IPS DF 19.7 (cell line): ENCODE measurements at regions not wholly inside any gene's neighbourhood (a gene's known extent, or its start where the extent isn't known, plus 50 kb on each side); places are given as distances from the start of the nearest gene placed in this dataset.

ENCODE experiments used
- DNase-seq: peaks from one replicate; pipeline ENCODE4 v3.0.0-alpha.2; 2013; ENCODE audit warnings: low read depth, low spot score

GRCh38 chr7:67414858-67415257 lies 418.2 kb downstream of the TYW1 start:
- DNase-seq, result no peak

- DNase-seq, result no peak
Measured at GRCh38 chr7:67422601-67423000, 426.0 kb downstream of the TYW1 start.

DNA sequence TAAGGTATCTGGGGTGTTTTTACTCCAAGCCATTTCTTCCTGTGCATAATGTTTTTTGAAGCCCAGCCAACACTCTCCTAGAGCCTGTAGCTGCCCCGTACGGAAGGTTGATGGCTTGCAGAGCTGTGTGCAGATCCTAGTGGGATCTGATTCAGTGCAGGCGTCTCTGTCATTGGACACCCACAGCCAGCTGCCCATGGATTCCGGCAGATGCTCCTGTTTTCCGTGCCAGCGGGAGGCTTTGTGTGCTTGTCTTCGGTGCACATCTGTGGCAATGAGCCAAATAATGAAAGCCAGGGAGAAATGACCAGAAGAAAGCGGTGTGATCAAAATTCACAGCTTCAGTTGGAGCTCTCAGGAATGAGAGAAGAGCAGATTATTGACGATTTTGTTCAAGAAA lies 426.4 kb downstream of the TYW1 start:
- DNase-seq, result no peak

- DNase-seq, result no peak
Measured at GRCh38 chr7:67426654-67427053, 430.0 kb downstream of the TYW1 start.

- no peak for DNase-seq
Measured at GRCh38 chr7:67429735-67430134, 433.1 kb downstream of the TYW1 start.

DNA sequence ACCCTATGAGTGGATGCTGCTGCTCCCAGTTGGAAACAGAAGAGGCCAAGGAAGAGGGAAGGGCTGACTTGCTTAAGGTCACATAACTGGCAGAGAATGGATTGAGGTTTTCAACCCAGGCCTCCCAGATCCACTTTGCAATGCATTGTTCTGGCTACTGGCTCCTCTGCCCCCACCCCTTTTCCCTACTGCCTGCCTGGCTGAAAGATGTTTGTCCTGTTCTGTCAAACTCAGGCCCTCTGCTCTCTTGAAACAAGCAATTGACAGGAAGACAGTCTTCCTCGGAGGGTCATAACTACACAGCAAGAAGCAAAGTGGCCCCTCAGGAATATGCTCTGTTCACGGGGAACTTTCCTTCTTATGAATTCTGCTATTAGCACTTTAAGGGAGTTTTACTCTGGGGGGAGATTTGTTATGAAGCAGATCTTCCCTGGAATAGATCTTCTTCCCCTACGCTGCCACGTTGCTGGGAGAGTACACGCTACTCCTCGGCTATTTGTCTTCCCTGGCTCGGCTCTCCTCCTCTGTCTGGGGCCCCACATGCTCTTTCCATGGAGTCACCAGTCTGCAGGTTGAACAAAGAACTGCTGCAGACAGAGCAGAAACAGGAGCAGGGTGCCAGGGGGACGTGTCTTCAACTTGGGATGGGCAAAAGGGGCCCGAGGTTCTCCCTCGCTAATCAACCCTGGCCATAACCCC lies 436.1 kb downstream of the TYW1 start:
- DNase-seq, result no peak

GRCh38 chr7:67435894-67436535 lies 439.4 kb downstream of the TYW1 start:
- no peak for DNase-seq

GRCh38 chr7:67438198-67438882 lies 441.7 kb downstream of the TYW1 start:
- no peak for DNase-seq

DNA sequence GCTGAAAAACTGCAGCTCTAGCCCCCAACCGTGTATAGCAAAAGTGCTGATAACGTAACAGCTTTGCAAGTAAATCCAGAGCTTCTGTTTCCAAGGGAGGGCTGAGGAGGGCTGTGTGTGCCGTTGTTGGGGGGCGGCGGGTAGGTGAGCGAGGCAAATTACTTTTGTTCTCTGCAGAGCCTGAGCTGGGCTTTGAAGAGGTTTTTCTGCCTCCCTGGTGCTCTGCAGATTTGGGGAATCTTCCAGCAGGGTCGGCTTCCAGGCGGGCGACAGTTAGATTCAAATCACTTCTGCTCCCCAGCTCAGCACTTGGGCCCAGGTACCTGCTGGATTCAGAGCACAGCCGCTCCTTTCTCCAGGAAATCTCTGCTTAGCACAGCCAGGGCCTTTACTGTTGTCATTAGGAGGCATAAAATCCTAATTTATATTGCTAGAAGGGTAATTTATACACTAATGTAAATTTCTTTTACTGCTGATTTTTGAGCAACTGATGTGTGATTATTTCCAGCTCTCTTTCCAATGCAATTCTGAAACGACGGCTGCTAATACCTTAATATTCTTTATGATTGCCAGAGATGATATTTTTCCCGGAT lies 442.4 kb downstream of the TYW1 start:
- DNase-seq, result no peak

DNA sequence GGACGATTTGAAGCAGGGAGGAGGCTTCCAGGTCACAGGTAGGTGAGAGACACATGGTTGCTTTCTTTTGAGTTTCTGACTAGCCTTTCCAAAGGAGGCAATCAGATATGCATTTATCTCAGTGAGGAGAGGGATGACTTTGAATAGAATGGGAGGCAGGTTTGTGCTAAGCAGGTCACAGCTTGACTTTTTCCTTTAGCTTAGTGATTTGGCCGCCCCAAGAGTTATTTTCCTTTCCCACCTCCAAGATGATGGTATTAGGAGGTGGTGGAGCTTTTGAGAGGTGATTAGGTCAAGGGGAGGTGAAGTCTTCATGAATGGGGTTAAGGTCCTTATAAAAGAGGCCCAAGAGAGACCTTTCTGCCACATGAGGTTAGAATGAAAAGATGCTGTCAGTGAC lies 443.7 kb downstream of the TYW1 start:
- DNase-seq, result no peak

- no peak for DNase-seq
Measured at GRCh38 chr7:67445728-67446127, 449.1 kb downstream of the TYW1 start.

DNA sequence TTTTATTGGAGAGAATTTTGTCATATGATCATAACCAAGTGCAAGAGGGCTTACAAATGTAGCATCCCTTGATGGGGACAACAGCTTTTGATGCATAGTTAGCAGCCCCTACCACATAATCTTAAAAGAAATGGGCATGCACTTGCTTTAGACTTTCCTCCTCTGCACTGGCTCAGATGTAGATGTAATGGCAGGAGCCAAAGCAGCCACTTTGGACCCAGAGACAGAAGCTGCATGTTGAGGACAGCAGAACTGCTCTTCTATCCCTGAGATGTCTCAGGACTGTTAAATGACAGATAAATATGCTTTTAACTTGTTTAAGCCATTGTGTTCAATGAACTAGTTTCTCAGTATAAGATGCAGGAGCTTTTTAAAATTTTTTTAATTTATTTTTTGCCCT lies 450.7 kb downstream of the TYW1 start:
- DNase-seq, result no peak

DNA sequence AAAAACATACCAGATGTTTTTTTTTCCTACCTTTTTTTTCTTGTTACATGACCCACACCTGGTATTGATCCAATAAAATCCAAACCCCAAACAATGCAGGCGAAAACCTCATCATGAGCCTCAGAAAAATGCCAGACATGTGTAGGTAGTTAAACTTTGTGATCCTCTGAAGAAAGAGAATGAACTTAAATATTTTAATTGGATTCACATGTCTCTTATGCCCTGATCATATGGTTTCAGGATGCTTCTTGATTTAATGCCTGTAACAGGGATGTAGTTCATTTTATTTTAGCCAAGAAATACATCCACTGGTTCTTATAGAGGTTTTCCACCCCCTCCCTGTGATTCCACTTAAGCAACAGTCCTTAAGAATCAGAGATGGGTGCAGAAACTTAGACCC lies 451.6 kb downstream of the TYW1 start:
- DNase-seq, result no peak

DNA sequence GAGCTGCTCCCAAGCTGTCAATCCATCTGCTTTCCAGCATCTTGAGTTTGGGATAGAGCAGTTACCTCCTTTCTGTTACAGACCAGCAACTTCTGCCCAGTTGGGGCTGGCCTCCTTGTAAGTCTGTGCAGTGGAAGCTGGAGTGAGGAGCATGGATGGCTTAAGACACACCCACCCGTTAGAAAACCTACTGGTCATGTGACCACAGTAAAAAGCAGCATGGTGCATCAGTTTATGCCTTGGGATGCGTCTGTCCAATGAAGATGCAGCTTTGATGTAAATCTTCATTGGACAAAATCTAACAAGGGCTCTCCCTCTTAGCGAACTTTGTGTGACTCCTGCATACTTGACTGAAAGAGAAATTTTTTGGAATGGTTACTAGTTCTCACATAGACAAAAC lies 453.5 kb downstream of the TYW1 start:
- DNase-seq, result no peak

DNA sequence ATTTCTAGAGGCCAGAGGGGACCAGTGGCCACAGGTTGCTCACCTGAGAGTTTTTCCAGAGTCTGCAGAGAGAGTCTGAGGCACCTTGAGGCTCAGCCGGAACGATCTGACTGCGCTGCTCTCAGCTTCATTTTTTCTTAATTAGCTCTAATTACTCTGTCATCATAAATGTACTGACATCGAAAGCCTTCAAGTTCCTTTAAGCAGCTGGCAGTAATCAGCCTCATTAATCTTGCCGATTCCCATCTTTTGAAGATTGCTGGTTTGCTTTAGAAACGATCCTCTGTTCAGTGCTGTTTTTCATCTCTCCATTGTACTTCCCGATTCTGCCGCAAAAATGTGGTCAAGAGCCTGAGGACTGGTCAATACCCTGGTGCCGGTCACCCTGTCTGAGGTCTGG lies 454.7 kb downstream of the TYW1 start:
- DNase-seq, result no peak

DNA sequence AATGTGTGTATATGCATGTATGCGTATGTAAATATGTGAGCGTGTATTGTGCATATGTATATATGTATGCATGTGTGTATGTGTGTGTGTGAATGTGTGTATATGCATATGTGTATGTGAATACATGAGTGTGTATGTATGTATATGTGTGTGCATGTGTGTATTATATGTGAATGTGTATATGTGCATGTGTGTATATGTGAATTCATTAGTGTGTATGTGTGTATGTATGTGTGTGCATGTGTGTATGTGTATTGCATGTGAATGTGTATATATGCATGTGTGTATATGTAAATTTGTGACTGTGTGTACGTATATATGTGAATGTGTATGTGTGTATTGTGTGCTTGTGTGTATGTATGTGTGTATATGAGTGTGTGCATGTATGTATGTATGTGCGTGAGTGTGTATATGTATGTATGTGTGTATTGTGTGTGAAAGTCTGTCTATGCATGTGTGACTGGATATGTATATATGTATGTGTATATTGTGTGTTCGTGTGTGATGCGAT lies 455.9 kb downstream of the TYW1 start:
- no peak for DNase-seq

DNA sequence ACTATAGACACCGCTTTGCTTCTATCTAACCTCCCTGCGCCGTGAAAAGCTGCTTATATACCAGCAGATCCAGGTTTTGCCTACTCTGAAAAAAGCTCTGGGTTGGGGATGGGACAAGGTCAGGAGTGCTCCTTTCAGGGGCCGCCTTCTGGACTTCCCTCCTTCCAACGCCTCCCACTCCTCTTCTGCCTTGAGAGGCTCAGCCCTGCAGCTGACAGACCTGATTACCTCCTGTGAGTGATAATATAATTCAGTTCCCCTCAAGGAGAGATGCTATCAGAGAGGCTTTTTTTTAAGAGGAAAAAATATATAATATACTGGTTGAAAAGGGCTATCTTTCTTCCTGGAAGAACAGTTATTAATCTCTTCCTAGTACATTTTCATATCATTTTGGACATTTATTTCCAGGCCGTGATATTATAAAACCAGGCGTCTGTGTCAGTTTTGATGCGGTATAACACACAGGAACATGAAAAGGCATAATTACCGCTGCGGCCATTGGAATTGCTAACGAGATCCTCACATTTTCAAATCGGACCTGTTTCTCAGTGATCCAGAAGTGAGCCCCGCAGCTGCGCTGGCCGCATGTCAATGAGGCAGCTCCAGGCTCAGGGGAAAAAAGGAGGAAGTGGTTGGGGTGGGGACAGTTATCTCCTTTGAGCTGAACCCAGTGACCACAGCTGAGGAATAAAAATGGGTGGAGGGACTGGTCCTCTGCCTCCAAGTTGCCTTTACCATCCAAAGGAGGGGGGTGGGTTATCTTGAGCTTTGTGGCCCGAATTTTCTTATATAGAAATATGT lies 457.1 kb downstream of the TYW1 start:
- DNase-seq, result no peak

- DNase-seq, result no peak
Measured at GRCh38 chr7:67455508-67455907, 458.9 kb downstream of the TYW1 start.

DNA sequence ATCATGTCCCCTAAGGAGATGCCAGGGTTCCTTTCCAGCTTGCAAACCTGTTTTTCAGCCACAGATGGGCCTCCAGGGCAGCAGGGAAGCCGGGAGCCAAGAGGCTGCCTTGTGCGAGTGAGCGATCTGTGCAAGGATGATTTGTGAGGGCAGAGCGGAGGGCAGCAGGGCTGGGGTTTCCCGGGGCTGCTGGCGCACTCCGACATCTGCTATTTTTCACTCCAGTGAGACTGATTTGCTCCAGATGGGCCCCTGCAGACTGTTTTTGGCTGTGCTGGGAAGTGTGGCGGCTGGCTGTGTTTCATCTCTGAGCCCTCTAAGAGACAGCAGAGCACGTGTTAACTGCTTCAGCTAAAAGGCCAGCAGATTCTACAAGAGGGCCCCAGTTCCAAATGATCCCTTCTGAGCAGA lies 466.2 kb downstream of the TYW1 start:
- DNase-seq, result no peak

- no peak for DNase-seq
Measured at GRCh38 chr7:67463316-67463715, 466.7 kb downstream of the TYW1 start.

GRCh38 chr7:67463983-67464382 lies 467.4 kb downstream of the TYW1 start:
- DNase-seq, result no peak

GRCh38 chr7:67466109-67466508 lies 469.5 kb downstream of the TYW1 start:
- no peak for DNase-seq
